Kidney glomerular epithelial cell (primary cell): ENCODE measurements at regions not wholly inside any gene's neighbourhood (a gene's known extent, or its start where the extent isn't known, plus 50 kb on each side); places are given as distances from the start of the nearest gene placed in this dataset.
"Not testable (repeated sequence)": the region's sequence is repeated elsewhere in the genome, so short reads cannot be mapped to it uniquely, and the experiment has no call there.

Source experiments
- DNase-seq: peaks from one replicate; lab custom pipeline; 2025; lab: John Stamatoyannopoulos, UW

GRCh38 chr6:4256969-4257368 is 121.6 kb upstream of the ECI2 start:
- DNase-seq, result no peak

GRCh38 chr6:4253604-4254231 is 118.3 kb upstream of the ECI2 start:
- peak; percentile 51 for DNase-seq

GRCh38 chr6:4252445-4252844 is 117.1 kb upstream of the ECI2 start:
- DNase-seq, result not testable (repeated sequence)

- DNase-seq, result no peak
These were observed 115.3 kb upstream of the ECI2 start for GRCh38 chr6:4250645-4251044.

- DNase-seq, result not testable (repeated sequence)
These were observed 108.5 kb upstream of the ECI2 start for GRCh38 chr6:4243832-4244231.

GRCh38 chr6:4243237-4243636 is 107.9 kb upstream of the ECI2 start:
- DNase-seq, result no peak

- no peak for DNase-seq
These were observed 107.2 kb upstream of the ECI2 start for GRCh38 chr6:4242601-4243000.

GRCh38 chr6:4240148-4240547 is 104.8 kb upstream of the ECI2 start:
- no peak for DNase-seq

- no peak for DNase-seq
These were observed 89.9 kb upstream of the ECI2 start for GRCh38 chr6:4225161-4225872.

GRCh38 chr6:4224067-4224978 is 88.9 kb upstream of the ECI2 start:
- DNase-seq, result no peak

GRCh38 chr6:4220558-4220957 is 85.2 kb upstream of the ECI2 start:
- no peak for DNase-seq

- DNase-seq, result not testable (repeated sequence)
These were observed 83.4 kb upstream of the ECI2 start for GRCh38 chr6:4218619-4219317.

- DNase-seq, result no peak
These were observed 77.2 kb upstream of the ECI2 start for GRCh38 chr6:4212588-4212987.

- DNase-seq, result peak; percentile 35
These were observed 75.4 kb upstream of the ECI2 start for GRCh38 chr6:4210629-4211419.

GRCh38 chr6:4209196-4209595 is 73.8 kb upstream of the ECI2 start:
- DNase-seq, result no peak

GRCh38 chr6:4208158-4208557 is 72.8 kb upstream of the ECI2 start:
- no peak for DNase-seq

GRCh38 chr6:4203642-4204417 is 68.5 kb upstream of the ECI2 start:
- not testable (repeated sequence) for DNase-seq

- no peak for DNase-seq
These were observed 57.3 kb upstream of the ECI2 start for GRCh38 chr6:4192627-4193026.

GRCh38 chr6:4192173-4192572 is 56.8 kb upstream of the ECI2 start:
- DNase-seq, result no peak

- DNase-seq, result no peak
These were observed 55.9 kb upstream of the ECI2 start for GRCh38 chr6:4191271-4191721.
